GM12878 (cell line): ENCODE measurements at regions not wholly inside any gene's neighbourhood (a gene's known extent, or its start where the extent isn't known, plus 50 kb on each side); places are given as distances from the start of the nearest gene placed in this dataset.

Source experiments
- ATAC-seq: fragments of 200-7000 bp; cut with Tn5 transposase; 3 replicates; pipeline ENCODE4 v1.9.1; 2020; ENCODE audit warnings: mild to moderate bottlenecking, moderate library complexity
- BruUV-seq: library from RNA; stranded (reverse); fragments of 400-500 nt; replicated peaks from 2 replicates; lab custom pipeline; 2021; lab: Mats Ljungman, UMichigan
- CTCF ChIA-PET: fragments of 300-600 bp; sonication (Branson Sonifier 250); formaldehyde crosslinking; extraction: SDS; loops from one replicate; lab custom pipeline; 2021; ENCODE audit warnings: inconsistent platforms; lab: Yijun Ruan, JAX
- POLR2A ChIA-PET: fragments of 350-600 bp; formaldehyde crosslinking; extraction: SDS; loops from one replicate; lab custom pipeline; 2021; ENCODE audit warnings: inconsistent platforms; lab: Charles Lee
- RAD21 ChIA-PET: fragments of 300-600 bp; sonication (Branson Sonifier 250); formaldehyde crosslinking; loops from one replicate; lab custom pipeline; 2023; ENCODE audit warnings: antibody characterized with exemption; ENCODE audit not compliant: unreplicated experiment; lab: Charles Lee
- SMC1A ChIA-PET: fragments of 300-600 bp; sonication (Branson Sonifier 250); formaldehyde crosslinking; loops from one replicate; lab custom pipeline; 2023; ENCODE audit not compliant: unreplicated experiment, uncharacterized antibody; lab: Charles Lee
- DNase-seq: peaks from one replicate; pipeline ENCODE4 v3.0.0-alpha.2; 2011; ENCODE audit warnings: low read depth, low spot score
- FAIRE-seq: peaks from 3 replicates; lab custom pipeline; 2011; peaks lifted over from hg19 to GRCh38; lab: Jason Lieb, UNC
- H2AFZ ChIP-seq: 2 replicates; pipeline ENCODE4 v1.6.0; 2011; ENCODE audit warnings: low read depth, low read length, control low read depth; ENCODE audit not compliant: control insufficient read depth
- H3K27ac ChIP-seq: 2 replicates; pipeline ENCODE4 v1.5.1; 2011; ENCODE audit warnings: control low read depth; ENCODE audit not compliant: control insufficient read depth, insufficient read depth
- H3K27me3 ChIP-seq, 2 experiments: replicated peaks in 1 of 2; 2 replicates each; pipeline versions ENCODE4 v1.6.0 to v1.6.1; 2011; ENCODE audit warnings: low read length in 1 of 2; ENCODE audit not compliant: control insufficient read depth in 2 of 2, insufficient read depth in 2 of 2
- H3K36me3 ChIP-seq, 2 experiments: 2 replicates each; pipeline ENCODE4 v1.5.1; 2011; ENCODE audit warnings: low read length in 1 of 2; ENCODE audit not compliant: control insufficient read depth in 2 of 2, insufficient read depth in 2 of 2
- H3K4me1 ChIP-seq: 2 replicates; pipeline ENCODE4 v1.6.1; 2011; ENCODE audit warnings: mild to moderate bottlenecking, low read length, moderate library complexity, mixed read lengths; ENCODE audit not compliant: control insufficient read depth, insufficient read depth
- H3K4me2 ChIP-seq: 2 replicates; pipeline ENCODE4 v1.6.0; 2011; ENCODE audit warnings: control low read depth; ENCODE audit not compliant: control insufficient read depth, insufficient read depth
- H3K4me3 ChIP-seq: fragments of 200-600 bp; sonication (generic); 2 replicates; pipeline ENCODE4 v1.5.1; 2016
- H3K79me2 ChIP-seq: 2 replicates; pipeline ENCODE4 v1.6.0; 2011; ENCODE audit warnings: low read length; ENCODE audit not compliant: control insufficient read depth, insufficient read depth
- H3K9ac ChIP-seq: 2 replicates; pipeline ENCODE4 v1.8.0; 2011; ENCODE audit warnings: low read length, control low read depth, mixed read lengths; ENCODE audit not compliant: control insufficient read depth, insufficient read depth
- H3K9me3 ChIP-seq: replicated peaks from 3 replicates; pipeline ENCODE4 v1.5.1; 2011; ENCODE audit warnings: mild to moderate bottlenecking, low read length; ENCODE audit not compliant: control insufficient read depth, insufficient read depth
- H4K20me1 ChIP-seq: 2 replicates; pipeline ENCODE4 v1.6.0; 2011; ENCODE audit not compliant: control insufficient read depth, insufficient read depth
- ELK1 ChIP-seq: IDR thresholded peaks from 2 replicates; pipeline ENCODE4 v1.6.1; 2012; ENCODE audit warnings: low read depth, low read length, improper control_type of control experiment
- FOS ChIP-seq: IDR thresholded peaks from 3 replicates; pipeline ENCODE4 v1.6.1; 2011; ENCODE audit warnings: borderline replicate concordance; ENCODE audit not compliant: insufficient read length; ENCODE audit errors: extremely low read depth
- IKZF2 ChIP-seq, 2 experiments: fragments of 450-650 bp; IDR thresholded peaks; 2 replicates each; pipeline ENCODE4 v1.6.1; 2017; ENCODE audit warnings: mild to moderate bottlenecking in 2 of 2, moderate library complexity in 2 of 2
- POU2F2 ChIP-seq: IDR thresholded peaks from 3 replicates; pipeline ENCODE4 v1.6.1; 2011; ENCODE audit warnings: low read depth, mild to moderate bottlenecking, low read length, borderline replicate concordance
- SMARCA5 ChIP-seq: fragments of 450-650 bp; IDR thresholded peaks from 2 replicates; pipeline ENCODE4 v1.6.1; 2017; ENCODE audit warnings: mild to moderate bottlenecking
- TCF3 ChIP-seq: IDR thresholded peaks from 2 replicates; pipeline ENCODE4 v1.6.1; 2012; ENCODE audit warnings: low read depth, mild to moderate bottlenecking, low read length, borderline replicate concordance; ENCODE audit not compliant: insufficient read depth
- WGBS: methylation state at CpG from one replicate; pipeline ENCODE4 v1.1.6; 2016; ENCODE audit warnings: low lambda C conversion rate; ENCODE audit not compliant: insufficient replicate concordance, insufficient coverage; ENCODE audit errors: missing lambda C conversion rate; 5-methylcytosine and 5-hydroxymethylcytosine counted together
- in situ Hi-C: fragments of 300-500 bp; cut with MboI; formaldehyde crosslinking; loops from 9 replicates; pipeline ENCODE4 v1.14.3; 2018; ENCODE audit warnings: mixed read lengths
- intact Hi-C: fragments of 100-400 bp; cut with micrococcal nuclease; formaldehyde crosslinking; loops from one replicate; pipeline ENCODE4 v1.14.2; 2022; ENCODE audit not compliant: unreplicated experiment

DNA sequence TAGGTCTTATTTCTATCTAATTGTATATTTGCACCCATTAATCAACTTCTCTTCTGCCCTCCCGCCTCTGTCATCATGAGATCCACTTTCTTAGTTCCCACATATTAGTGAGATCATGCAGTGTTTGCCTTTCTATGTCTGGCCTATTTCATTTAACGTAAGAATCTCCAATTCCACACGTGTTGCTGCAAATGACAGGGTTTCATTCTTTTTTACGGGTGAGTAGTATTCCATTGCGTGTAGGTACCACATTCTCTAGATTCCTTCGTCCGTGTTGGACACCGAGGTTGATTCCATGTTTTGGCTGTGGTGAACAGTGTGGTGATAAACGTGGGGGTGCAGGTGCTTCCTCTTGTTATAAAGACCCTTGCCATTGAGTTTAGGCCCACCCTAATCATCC lies 64.7 kb upstream of the GSE1 start:
- SMC1A ChIA-PET, result no interaction called here
- peaks cover 3% of the 10 kb centered on the region; the same call in 1 of the 2 replicates for H3K4me1 ChIP-seq
- intact Hi-C loops, result no loop called here
- H3K27ac ChIP-seq, result no peak overlapping the region
- DNase-seq (no peak), FAIRE-seq (no peak), ATAC-seq (no peak)
- RAD21 ChIA-PET, result no interaction called here
- H3K9ac ChIP-seq, result no peak overlapping the region
- H3K79me2 ChIP-seq, result no peaks in the 10 kb centered on the region
- in situ Hi-C loops, result no loop called here
- H3K27me3 ChIP-seq, result no peaks in the 10 kb centered on the region
- H2AFZ ChIP-seq, result no peak overlapping the region
- BruUV-seq, result no TSS peak
- CTCF ChIA-PET, result no interaction called here
- H3K9me3 ChIP-seq, result no peaks in the 10 kb centered on the region
- no peak overlapping the region for H3K4me3 ChIP-seq
- POLR2A ChIA-PET, result no interaction called here
- WGBS, result 65% methylated on average over 9 of the region's 9 CpGs
- no peak overlapping the region for H3K4me2 ChIP-seq
- no peaks in the 10 kb centered on the region for H4K20me1 ChIP-seq
- H3K36me3 ChIP-seq, result no peaks in the 10 kb centered on the region
- TF ChIP-seq POU2F2 (no peak), IKZF2 (IDR thresholded peaks at IDR 0.05) (no peak), FOS (no peak)

- ChIA-PET SMC1A (interaction anchor here (0.6 to 0.9 kb wide), 2 partner anchors 48 to 250 kb away, joined by 3 read pairs; no protein-coding TSS in a partner anchor), POLR2A (no interaction called here), RAD21 (interaction anchor here (1.2 kb wide), 1 partner anchor 112 kb away, joined by 3 read pairs; no protein-coding TSS in a partner anchor)
Observed at GRCh38 chr16:85549766-85550421, 63.2 kb upstream of the GSE1 start.

More at GRCh38 chr16:85549766-85550421, 63.2 kb upstream of the GSE1 start:
- Histone ChIP-seq H3K79me2 (peaks cover 2% of the 10 kb centered on the region), H3K4me2 (no peak overlapping the region), H3K4me1 (peaks cover 3% of the 10 kb centered on the region; the same call in 1 of the 2 replicates), H3K27me3 (no peaks in the 10 kb centered on the region), H3K9me3 (no peaks in the 10 kb centered on the region), H3K27ac (no peak overlapping the region), H3K4me3 (no peak overlapping the region)
- 56% methylated on average over 13 of the region's 13 CpGs for WGBS
- in situ Hi-C loops (loop anchor here (10.0 to 25.0 kb wide), 2 partner anchors 455 to 938 kb away; partner anchors contain the start of gene COTL1), intact Hi-C loops (loop anchor here (10.0 kb wide), 1 partner anchor 105 kb away; no protein-coding TSS in a partner anchor)
- no peak for FAIRE-seq
- no peak for DNase-seq
- no TSS peak for BruUV-seq
- CTCF ChIA-PET, result interaction anchor here (0.8 to 6.0 kb wide), 3 partner anchors 21 to 129 kb away, joined by 3 to 49 read pairs (median 5); no protein-coding TSS in a partner anchor
- TF ChIP-seq ELK1 (no peak), SMARCA5 (0 out of 2 replicates have a peak, but pooled peaks have one; percentile 31), TCF3 (no peak)
- TF ChIP-seq, all 136 proteins: peak for 1
- Histone ChIP-seq H4K20me1 (no peaks in the 10 kb centered on the region; the same call in 1 of the 2 replicates), H3K36me3 (no peaks in the 10 kb centered on the region), H2AFZ (no peak overlapping the region), H3K9ac (no peak overlapping the region)
- no peak for ATAC-seq
